ENCODE measurements at regions not wholly inside any gene's neighbourhood (a gene's known extent, or its start where the extent isn't known, plus 50 kb on each side); places are given as distances from the start of the nearest gene placed in this dataset.
"Not testable (repeated sequence)": the region's sequence is repeated elsewhere in the genome, so short reads cannot be mapped to it uniquely, and the experiment has no call there.

DNA sequence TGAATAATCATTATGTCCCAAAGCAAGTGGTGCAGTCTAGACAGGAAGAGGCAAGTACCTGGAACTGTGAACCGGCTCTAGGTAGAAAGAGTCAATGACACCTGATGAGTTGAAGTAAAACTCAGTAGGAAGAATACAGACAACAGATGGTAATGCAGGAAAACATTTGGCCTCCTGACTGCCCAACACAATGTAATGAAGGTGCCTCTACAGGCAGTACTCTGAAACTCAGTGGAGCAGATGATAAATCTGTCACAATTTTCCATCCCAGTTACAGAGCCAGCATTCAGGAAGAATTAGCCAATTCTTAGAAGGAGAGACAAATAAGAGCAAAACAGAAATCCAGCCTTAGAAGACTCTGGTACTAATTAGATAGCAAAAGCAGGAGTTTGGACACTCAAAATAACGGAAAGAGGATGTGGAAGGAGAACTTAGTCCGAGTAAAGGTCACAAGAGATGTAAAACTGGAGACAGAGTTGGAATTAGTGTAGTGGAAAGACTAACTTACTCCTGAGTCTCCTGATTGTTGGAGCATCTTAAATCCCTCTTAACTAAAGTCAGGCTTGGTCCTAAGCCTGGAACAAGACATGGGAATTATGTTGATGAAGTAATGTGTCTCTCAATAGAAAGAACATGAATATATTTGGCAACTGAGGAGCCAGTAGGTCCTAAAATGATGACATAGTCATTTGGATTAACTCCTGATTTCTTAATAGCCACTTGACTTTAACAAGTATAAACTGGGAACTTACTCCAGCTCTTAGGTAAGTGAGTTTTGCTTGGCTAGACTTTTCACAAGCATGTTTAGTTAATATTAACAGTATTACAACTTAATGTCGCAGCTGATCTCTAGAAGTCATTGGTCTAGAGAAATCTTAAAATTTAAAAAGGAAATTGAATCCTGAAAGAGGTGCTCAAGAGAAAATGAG, 457.3 kb upstream of the MIR17HG start:
- no peak for DNase-seq (ENCODE audit: extremely low read depth, low read depth)

DNA sequence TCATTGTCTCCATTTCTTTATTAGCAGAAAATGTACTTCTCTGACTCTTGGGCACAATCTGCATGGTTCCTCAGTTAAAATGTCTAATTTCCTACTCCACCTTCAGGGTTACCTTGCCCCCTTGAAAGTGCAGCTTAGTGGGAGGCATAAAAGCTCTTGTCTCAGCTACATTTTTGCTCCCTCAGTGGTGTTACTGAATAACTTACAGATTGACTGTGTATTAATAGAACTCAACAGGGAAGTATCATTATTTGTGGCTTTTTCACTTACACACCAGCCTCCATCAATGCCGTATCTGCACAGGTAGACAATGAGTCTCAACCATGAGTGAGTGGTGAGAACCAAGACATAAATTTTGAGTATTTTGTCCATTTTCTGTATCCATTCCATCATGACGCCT, 456.2 kb upstream of the MIR17HG start:
- DNase-seq (ENCODE audit: extremely low read depth, low read depth) = no peak

DNA sequence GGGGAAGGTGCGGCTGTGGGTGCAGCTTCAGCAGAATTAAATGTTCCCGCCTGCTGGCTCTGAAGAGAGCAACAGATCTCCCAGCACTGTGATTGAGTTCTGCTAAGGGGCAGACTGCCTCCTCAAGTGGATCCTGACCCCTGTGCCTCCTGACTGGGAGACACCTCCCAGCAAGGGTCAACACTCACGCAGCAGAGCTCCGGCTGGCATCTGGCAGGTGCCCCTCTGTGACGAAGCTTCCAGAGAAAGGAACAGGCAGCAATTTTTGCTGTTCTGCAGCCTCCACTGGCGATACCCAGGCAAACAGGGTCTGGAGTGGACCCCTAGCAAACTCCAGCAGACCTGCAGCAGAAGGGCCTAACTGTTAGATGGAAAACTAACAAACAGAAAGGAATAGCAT, 454.3 kb upstream of the MIR17HG start:
- not testable (repeated sequence) for DNase-seq (ENCODE audit: extremely low read depth, low read depth)

DNA sequence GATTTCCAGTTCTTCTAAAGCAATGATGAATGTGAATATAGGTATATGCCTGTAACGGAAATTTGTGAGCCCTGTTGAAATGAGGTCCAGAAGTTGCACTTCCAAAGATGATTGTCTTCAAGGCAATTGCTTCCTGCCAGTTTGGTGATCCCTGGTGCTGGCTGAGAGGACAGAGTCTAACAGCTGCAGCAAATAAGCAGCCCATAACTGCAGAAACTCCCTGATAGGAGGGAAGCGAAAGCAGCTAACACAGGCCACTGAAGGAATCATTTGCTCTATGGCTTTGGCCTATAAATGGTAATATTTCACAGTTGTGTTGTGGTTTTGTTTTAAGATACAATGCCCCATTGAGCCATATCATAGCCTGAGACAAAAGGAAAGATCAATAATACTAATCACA, 451.5 kb upstream of the MIR17HG start:
- DNase-seq (ENCODE audit: extremely low read depth, low read depth) = no peak

DNA sequence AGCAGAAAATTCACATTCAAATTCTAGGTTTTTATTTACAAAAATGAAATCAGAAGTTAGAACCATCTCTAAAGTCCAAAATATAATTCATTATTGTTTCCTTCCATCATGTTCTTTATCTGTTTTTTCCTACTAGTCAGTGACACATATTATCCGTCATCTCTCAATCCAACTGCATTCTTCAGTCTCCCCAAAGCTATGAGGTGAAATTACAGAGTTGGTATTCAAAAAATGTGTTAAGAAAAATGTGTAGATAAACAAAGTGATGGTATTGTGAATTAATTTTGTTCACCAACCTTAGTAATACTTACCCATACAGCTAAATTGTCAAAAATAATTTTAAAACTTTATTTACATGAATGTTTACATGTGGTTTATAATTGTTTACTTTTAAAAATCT, 448.7 kb upstream of the MIR17HG start:
- no peak for DNase-seq (ENCODE audit: extremely low read depth, low read depth)

DNA sequence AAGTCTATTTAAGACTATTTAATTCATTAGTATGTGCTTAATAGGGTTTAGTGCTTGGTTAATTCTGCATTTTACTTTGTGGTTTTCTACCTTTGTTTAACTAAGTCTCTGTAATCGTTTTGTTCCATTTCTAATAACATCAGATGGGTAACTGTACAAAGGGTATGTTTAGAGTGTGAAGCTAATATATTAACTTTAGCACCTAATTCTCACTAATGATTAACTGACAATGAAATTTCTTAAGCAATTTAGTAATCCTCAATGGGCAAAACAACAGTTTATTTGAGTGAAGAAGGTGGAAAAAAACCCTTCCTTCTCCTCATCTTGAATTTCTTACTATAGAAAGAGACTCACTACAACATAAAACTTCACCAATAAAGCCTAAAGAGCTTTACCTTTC, 448.1 kb upstream of the MIR17HG start:
- DNase-seq (ENCODE audit: extremely low read depth, low read depth) = no peak

DNA sequence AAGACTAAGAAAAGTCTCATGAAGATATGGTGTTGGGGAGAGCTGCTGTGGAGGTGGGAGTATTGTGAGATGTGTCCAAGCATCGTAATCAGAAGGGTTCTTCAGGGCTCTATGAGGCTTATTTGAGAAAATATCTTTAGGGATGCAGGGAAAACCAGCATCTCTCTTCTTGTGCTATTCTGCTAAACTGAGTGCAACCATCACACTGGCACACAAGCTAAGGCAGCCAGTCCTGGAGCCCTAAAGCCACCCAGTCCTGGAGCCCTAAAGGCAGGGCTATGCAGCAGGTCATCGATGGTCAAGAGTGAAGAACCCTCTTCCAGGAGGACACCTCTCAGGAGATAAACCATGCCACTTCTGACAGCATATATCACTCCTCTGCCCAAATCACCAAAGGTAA, 445.2 kb upstream of the MIR17HG start:
- DNase-seq (ENCODE audit: extremely low read depth, low read depth) = no peak

DNA sequence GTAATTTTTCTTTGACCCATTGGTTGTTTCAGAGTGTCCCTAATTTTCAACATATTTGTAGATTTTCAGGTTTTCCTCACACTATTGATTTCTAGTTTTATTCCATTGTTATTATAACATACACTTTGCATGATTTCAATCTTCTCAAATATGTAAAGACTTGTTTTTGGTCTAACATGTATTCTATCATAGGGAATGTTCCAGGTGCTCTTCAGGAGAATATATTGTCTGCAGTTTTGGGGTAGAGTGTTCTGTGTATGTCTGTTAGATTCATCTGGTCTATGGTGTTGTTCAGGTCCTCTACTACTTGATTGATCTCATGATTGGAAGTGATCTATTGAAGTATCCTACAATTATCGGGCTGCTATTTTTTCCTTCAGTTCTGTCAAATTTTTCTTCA, 440.9 kb upstream of the MIR17HG start:
- DNase-seq (ENCODE audit: extremely low read depth, low read depth) = no peak

DNA sequence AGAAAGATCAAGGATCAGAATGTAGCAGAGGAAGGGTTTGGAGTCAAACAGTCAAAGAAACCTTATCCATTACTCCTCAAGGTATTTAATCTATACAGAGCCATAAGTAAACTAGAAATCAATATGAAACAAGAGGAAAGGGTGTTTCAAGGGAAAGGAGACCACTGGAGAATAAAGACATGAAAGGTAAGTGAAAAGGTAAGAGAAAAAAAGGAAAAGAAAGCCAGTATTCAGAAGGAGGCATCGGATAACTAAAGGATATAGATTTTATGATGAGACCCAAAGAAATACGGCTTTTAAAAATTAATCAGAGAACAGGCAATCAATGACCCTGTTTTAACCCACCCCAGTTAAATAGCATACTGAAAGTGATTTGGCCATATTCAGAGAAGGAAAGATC, 438.7 kb upstream of the MIR17HG start:
- DNase-seq (ENCODE audit: extremely low read depth, low read depth) = no peak

DNA sequence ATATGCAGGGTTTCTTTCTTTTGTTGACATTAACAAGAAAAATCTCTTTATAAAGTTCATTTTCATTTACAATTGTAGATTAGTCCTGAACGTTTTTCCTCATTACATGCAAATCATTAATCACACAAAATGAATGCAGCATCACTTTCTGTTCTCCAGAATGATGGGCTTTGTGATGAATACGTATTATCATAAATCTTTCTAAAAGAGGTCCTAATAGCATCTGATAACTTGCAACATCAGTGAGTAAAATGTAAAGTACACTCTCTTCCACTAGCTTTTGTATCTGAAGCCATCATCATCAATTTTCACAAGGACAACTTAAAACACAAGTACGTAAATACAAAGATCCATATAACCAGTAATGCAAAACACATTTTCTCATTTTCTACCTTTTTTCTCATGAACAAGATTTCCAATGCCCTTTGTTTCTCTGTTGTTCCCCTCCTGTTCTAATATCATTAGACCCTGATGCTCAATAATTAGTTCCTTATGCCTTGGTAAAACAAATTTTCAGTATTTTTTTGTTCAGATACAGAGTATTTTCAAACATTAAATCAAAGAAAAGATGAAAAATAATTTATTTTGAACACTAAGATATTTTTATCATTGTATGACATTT, 437.4 kb upstream of the MIR17HG start:
- DNase-seq (ENCODE audit: extremely low read depth, low read depth) = no peak

DNA sequence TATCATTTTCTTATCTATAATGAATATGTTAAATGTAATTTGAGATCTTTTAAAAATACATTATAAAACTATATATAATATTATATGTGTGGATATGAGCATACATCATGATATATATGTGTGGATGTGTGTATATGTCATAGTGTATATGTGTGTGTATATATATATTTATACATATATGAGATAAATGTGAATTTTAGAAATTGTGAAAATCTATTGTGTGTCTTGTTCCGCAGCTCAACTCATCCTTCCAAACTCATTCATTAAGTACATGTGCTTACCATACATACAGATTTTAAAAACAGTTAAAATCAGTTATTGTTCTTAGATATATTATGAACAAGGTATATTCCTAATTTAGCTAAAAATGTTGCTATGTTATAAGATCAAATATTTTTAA, 435.2 kb upstream of the MIR17HG start:
- DNase-seq (ENCODE audit: extremely low read depth, low read depth) = no peak

DNA sequence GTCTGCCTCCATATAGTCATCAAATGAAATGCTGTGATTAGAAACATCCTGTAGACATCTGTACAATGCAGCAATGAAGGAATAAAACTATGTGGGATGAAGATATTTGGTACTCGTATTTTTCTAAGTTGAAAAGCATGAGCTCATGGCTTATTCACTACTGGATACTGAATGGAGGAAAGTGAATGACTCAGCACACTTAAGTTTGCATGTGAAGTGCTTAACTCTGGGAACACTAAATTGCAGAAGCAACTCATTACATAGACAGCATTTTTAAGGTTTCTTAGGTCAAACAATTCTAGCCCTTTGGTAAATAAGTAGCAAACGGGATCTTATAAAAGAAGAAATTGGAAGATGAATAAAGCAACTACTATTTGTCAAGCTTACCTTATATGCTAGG, 429.0 kb upstream of the MIR17HG start:
- peak; percentile 22 for DNase-seq (ENCODE audit: extremely low read depth, low read depth)

DNA sequence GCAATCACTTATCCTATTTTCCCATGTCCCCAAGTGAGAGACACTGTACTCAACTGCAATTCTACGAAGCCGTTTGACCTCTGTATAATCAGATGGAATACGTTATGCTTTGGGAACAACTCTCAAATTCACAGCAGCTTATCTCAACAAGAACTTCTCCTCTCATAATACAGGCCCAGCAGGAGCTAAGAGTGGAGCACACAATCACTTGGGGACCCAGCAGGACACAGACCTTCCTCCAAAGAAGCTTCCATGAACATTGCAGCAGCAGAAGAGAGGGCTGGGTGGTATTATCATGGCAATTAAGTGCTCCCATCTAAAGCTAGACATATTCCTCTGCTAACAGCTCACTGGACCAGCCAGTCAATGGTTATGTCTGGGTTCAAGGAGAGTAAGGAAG, 428.3 kb upstream of the MIR17HG start:
- no peak for DNase-seq (ENCODE audit: extremely low read depth, low read depth)

DNA sequence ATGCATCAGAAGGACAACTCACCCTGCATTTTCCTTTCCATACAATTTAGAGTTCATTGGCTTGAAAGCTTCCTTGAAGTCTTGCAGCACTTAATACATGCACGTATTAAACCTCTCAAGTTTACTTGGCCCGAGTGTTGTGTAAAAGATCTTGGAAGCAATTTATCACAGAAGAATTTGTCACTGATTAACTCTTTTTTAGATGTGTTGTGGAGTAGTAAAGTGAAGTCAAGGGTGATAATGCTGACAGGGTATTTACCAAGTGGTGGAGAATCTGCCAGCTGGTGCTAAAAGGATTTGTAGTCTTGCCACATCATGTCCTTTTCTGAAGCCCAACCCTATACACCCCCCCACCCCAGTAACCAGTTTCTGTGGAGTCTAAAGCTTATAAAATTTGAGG, 421.0 kb upstream of the MIR17HG start:
- no peak for DNase-seq (ENCODE audit: extremely low read depth, low read depth)

DNA sequence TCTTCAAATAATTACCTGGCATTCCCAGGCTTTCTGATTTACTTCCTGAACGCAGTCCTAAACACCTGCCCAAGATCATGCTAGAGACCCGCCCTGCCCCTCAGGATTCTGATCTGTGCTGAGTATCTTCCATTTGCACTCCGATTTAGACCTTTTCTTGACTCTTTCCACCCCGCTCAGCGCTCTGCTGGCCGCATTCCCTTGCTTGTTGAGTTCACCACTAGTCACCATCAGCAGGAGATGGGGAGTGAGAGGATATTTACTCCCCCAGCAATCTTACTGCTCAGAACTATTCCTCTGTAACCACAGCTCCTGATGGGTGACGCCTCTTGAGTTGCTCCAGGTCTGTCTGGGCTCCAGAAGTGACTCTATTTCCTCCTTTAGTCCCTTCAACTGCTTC, 419.4 kb upstream of the MIR17HG start:
- no peak for DNase-seq (ENCODE audit: extremely low read depth, low read depth)

DNA sequence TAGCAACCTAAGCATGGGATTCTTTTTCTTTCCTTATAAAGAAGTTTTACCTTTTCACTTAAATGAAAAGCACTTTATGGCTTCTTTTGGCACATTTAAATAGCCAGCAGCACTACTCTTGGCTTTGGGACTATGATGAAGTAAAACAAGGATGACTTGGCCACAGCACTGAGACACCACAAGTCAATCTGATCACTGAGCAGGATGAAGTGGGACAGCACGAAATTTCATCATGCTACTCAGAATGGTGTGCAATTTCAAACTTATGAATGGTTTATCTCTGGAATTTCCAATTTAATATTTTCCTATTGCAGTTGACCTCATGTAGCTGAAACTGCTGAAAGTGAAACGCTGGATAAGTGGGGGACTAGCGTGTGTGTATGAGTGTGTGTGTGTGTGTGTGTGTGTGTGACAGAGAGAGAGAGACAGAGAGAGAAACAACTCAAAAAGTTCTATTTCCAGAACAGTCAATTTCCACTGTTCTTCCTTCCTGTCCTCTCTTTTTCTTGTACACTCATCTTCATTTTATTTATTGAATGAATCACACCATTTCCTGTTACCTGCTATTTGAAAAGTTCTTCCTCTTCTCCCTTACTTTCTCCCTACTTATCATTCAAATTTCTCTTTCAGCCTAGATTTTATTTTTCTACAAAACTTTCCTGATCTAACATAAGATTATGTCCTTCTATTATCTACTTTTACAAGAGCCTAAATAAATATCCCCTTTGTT, 414.2 kb upstream of the MIR17HG start:
- no peak for DNase-seq (ENCODE audit: extremely low read depth, low read depth)

DNA sequence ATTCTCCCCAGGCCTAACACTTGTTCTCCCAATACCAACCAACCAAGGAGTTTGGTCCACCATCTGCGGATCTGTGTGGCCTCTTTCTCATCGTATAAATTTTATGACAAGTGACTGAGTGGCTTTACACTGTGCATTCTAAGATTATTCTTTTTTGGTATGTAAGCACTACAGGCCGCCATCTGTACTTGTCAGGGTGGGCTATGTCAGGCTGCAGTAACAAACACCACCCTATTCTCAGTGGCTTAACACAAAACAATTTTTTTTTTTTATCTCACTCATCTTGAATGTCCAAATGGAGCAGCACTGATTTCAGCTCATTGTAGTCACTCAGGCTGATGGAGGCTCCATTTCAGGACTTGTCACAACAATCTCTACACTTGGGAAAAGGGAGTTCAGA, 412.7 kb upstream of the MIR17HG start:
- no peak for DNase-seq (ENCODE audit: extremely low read depth, low read depth)

DNA sequence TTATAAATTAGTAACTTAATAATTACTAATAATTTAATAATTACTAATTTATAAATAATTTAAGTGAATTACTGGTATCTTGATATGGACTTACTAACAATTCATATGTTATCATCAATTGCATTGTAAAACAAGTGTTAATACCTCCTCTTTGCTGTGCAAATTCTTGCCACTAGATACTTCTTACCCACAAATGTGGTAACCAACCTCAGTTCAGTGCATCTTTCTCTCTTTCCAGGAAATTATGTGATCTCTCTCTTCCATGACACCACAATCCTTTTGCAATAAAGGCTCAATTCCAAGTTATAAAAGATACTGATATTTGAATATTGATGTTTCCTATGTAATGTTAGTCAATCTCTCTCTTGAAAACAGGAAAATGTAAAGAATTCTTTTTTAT, 408.6 kb upstream of the MIR17HG start:
- DNase-seq (ENCODE audit: extremely low read depth, low read depth) = no peak

DNA sequence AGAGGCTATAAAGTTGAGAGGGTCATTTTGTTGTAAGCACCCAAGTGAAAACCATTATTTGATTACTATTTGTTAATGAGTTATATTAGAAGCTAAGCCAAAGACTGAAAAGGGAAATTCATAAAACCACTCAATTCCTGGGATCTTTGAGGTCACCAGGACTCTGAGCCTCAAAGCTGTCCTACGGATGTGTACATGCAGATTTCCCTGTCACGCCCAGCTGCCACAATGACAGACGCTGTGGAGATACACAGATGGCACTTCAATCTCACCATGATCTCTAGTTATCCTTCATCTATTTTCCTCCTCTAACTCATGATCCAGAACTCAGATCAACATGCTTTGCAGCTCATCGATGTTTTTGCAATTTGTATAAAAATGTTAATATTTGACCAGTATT, 403.5 kb upstream of the MIR17HG start:
- DNase-seq (ENCODE audit: extremely low read depth, low read depth) = no peak

DNA sequence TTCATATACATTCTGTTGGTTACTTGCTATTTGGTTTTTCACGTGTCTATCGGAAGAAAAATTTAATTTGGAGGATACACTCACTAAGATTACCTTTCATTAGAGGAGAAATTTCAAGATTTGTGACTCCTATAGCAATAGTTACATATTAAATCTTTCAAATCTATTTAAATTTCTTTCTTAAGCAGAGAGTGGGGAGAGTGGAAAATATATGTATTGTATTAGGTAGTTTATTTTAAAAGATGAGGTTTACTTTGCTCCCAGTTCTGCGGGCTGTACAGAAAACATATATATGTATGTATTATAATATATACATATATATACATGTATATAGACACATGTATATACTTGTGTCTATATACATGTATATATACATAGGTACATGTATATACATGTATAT, 402.3 kb upstream of the MIR17HG start:
- not testable (repeated sequence) for DNase-seq (ENCODE audit: extremely low read depth, low read depth)

DNA sequence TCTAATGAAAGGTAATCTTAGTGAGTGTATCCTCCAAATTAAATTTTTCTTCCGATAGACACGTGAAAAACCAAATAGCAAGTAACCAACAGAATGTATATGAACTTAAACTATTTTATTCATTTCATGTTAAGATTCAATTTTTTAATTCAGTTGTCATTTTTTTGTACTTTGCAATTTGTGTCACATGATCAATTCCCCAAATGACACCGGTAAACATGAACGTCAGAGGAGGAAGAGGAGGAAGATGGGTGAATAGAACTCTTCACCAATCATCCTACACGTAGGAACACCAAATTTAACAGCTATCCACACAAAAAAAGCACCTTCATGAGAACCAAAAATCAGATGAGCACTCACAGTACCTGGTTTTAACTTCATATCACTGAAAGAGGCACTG, 401.4 kb upstream of the MIR17HG start:
- DNase-seq (ENCODE audit: extremely low read depth, low read depth) = not testable (repeated sequence)

DNA sequence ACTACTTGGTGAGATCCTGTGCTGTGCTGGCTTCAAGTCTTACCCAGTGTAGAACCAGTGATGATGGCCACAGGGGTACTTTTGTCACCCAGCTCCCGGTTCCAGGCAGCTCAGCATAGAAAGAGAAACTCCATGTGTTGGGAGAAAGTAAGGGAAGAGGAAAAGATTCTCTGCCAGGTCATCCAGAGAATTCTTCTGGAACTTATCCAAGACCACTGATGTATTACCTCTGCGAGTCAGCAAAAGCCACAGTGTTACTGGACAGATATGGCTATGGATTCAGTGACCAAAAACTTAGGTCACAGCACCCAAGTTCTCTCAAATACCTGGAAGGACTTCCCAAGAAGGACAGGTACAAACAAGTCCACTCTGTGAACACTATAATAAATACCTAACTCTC, 399.5 kb upstream of the MIR17HG start:
- no peak for DNase-seq (ENCODE audit: extremely low read depth, low read depth)
